IMR-90 (cell line): ENCODE measurements at regions not wholly inside any gene's neighbourhood (a gene's known extent, or its start where the extent isn't known, plus 50 kb on each side); places are given as distances from the start of the nearest gene placed in this dataset.

Source experiments
- BHLHE40 ChIP-seq: fragments of 150-350 bp; IDR thresholded peaks from 2 replicates; pipeline ENCODE4 v1.6.1; 2016; ENCODE audit warnings: mild to moderate bottlenecking, low read depth, low read length
- CEBPB ChIP-seq: IDR thresholded peaks from 2 replicates; pipeline ENCODE4 v1.6.1; 2012; ENCODE audit warnings: low read depth, low read length, improper control_type of control experiment
- MXI1 ChIP-seq: IDR thresholded peaks from 2 replicates; pipeline ENCODE4 v1.6.1; 2012; ENCODE audit warnings: low read depth, mild to moderate bottlenecking, low read length, moderate library complexity, borderline replicate concordance
- POLR2A ChIP-seq: IDR thresholded peaks from 2 replicates; pipeline ENCODE4 v1.6.1; 2012; ENCODE audit warnings: mild to moderate bottlenecking, low read depth, low read length
- RAD21 ChIP-seq: IDR thresholded peaks from 2 replicates; pipeline ENCODE4 v1.6.1; 2012; ENCODE audit warnings: low read length, improper control_type of control experiment
- RFX5 ChIP-seq: IDR thresholded peaks from 2 replicates; pipeline ENCODE4 v1.8.0; 2012; ENCODE audit warnings: low read depth, mild to moderate bottlenecking, low read length, moderate library complexity
- SMC3 ChIP-seq: fragments of 150-350 bp; IDR thresholded peaks from 2 replicates; pipeline ENCODE4 v1.6.1; 2016; ENCODE audit warnings: low read depth, mild to moderate bottlenecking, antibody characterized with exemption, low read length, moderate library complexity
- TF ChIP-seq, protein P1 (sequence below): conservative IDR thresholded peaks from 2 replicates; pipeline ENCODE4 v1.5.1; 2012; ENCODE audit warnings: mild to moderate bottlenecking, low read depth, low read length, improper control_type of control experiment

DNA sequence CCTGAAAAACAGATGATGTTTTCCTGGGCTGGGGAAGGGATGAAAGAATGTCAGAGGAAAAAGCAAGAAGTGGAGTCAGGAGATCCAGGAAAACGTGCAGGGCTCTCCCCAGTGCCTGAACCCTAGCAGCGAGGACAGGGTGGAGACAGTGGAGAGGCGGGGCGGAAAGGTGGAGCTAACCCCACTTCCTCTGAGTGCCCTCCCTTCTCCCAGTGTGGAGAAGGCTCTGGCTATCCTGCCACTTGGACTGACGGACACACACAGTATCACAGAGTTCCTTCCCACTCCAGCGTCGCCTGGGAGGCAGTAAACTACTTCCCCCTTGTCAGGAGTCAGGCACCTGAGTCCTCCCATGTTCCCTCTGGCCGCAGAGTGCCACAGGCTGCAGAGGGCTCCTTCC, 125.3 kb upstream of the CHRNA7 start:
- TF ChIP-seq SMC3, result no peak
- TF ChIP-seq, protein P1, sequence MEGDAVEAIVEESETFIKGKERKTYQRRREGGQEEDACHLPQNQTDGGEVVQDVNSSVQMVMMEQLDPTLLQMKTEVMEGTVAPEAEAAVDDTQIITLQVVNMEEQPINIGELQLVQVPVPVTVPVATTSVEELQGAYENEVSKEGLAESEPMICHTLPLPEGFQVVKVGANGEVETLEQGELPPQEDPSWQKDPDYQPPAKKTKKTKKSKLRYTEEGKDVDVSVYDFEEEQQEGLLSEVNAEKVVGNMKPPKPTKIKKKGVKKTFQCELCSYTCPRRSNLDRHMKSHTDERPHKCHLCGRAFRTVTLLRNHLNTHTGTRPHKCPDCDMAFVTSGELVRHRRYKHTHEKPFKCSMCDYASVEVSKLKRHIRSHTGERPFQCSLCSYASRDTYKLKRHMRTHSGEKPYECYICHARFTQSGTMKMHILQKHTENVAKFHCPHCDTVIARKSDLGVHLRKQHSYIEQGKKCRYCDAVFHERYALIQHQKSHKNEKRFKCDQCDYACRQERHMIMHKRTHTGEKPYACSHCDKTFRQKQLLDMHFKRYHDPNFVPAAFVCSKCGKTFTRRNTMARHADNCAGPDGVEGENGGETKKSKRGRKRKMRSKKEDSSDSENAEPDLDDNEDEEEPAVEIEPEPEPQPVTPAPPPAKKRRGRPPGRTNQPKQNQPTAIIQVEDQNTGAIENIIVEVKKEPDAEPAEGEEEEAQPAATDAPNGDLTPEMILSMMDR, result no peak
- TF ChIP-seq POLR2A, result no peak
- TF ChIP-seq RFX5, result no peak
- TF ChIP-seq RAD21, result no peak
- no peak for TF ChIP-seq CEBPB
- TF ChIP-seq MXI1, result no peak
- TF ChIP-seq BHLHE40, result no peak
